Kidney epithelial cell (primary cell): ENCODE measurements at regions not wholly inside any gene's neighbourhood (a gene's known extent, or its start where the extent isn't known, plus 50 kb on each side); places are given as distances from the start of the nearest gene placed in this dataset.
"Not testable (repeated sequence)": the region's sequence is repeated elsewhere in the genome, so short reads cannot be mapped to it uniquely, and the experiment has no call there.

Source experiments
- DNase-seq: peaks from one replicate; pipeline ENCODE4 v3.0.0-alpha.2; 2010; ENCODE audit warnings: low read depth
- H3K27me3 ChIP-seq: 2 replicates; pipeline ENCODE4 v1.6.0; 2011; ENCODE audit warnings: low read length; ENCODE audit not compliant: control insufficient read depth, insufficient read depth
- H3K36me3 ChIP-seq: 2 replicates; pipeline ENCODE4 v1.5.1; 2011; ENCODE audit warnings: low read length; ENCODE audit not compliant: control insufficient read depth, insufficient read depth
- H3K4me3 ChIP-seq: 2 replicates; pipeline ENCODE4 v1.5.1; 2011; ENCODE audit warnings: low read depth, mild to moderate bottlenecking, control low read depth, low read length
- TF ChIP-seq, protein P1 (sequence below): IDR thresholded peaks from 2 replicates; pipeline ENCODE4 v1.5.1; 2011; ENCODE audit warnings: mild to moderate bottlenecking, moderate library complexity, low read length, control low read depth, inconsistent platforms; ENCODE audit not compliant: insufficient read depth, poor library complexity, severe bottlenecking

DNA sequence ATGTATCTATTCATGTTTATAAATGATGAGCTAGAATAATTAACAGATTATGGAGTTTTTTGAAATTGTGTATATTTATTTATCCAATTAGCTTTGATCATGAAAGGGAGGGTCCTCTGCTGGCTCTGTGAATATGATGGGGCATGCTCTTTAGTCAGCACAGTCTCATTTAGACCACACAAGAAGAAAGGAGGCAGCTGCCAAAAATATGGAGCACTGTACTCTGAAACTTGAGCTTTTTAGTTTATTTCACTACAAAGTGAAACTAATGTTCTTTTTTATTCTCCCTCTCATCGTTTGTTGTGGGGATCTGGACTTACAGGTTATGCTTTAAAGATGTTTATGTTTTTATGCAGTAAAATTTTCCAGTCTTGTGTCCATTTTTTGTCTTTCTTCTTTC is 266.9 kb upstream of the GULP1 start:
- Histone ChIP-seq H3K27me3 (no peaks in the 10 kb centered on the region), H3K36me3 (no peaks in the 10 kb centered on the region), H3K4me3 (no peak overlapping the region)
- TF ChIP-seq, protein P1, sequence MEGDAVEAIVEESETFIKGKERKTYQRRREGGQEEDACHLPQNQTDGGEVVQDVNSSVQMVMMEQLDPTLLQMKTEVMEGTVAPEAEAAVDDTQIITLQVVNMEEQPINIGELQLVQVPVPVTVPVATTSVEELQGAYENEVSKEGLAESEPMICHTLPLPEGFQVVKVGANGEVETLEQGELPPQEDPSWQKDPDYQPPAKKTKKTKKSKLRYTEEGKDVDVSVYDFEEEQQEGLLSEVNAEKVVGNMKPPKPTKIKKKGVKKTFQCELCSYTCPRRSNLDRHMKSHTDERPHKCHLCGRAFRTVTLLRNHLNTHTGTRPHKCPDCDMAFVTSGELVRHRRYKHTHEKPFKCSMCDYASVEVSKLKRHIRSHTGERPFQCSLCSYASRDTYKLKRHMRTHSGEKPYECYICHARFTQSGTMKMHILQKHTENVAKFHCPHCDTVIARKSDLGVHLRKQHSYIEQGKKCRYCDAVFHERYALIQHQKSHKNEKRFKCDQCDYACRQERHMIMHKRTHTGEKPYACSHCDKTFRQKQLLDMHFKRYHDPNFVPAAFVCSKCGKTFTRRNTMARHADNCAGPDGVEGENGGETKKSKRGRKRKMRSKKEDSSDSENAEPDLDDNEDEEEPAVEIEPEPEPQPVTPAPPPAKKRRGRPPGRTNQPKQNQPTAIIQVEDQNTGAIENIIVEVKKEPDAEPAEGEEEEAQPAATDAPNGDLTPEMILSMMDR, result no peak
- no peak for DNase-seq

DNA sequence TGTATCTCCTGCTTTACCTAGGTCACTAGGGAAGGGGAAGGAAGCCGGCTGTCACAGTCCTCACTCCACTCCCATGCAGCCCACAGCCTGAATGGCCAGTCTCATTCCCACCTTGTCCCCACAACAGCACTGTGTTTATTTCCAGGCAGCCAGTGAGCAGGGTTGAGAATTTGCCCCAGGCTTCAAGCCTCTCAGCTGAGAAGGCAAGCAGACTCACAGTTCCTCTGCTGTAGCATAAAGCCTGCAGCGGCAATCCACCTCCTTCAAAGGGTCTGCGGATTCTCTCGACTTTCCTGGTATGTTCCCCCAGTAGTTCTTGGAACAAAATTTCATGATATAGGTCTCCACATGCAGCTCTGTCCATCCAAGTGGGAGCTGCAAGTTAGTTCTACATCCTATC is 262.9 kb upstream of the GULP1 start:
- no peak for DNase-seq
- TF ChIP-seq, protein P1, result no peak
- Histone ChIP-seq H3K36me3 (no peaks in the 10 kb centered on the region), H3K27me3 (no peaks in the 10 kb centered on the region), H3K4me3 (no peak overlapping the region)

DNA sequence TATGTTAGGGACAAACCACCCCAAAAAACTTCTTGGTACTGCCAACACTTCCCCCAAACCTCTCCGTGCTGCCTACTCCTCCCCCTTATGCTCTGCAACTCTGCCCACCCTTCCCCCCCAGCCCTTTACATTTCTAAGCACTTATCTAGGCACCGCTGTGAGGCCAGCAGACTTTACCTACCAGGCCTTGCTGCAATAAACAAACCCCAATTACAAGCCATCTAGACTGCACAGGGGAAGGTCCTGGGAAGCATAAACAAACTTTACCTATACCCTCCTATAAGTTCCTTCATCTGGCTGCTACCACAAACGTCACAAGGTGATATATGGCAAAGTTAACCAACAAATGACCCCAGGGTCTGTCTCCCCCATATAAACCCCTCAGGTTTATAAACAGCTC is 259.4 kb upstream of the GULP1 start:
- no peak overlapping the region for H3K4me3 ChIP-seq
- H3K27me3 ChIP-seq, result no peaks in the 10 kb centered on the region
- no peak for DNase-seq
- no peaks in the 10 kb centered on the region for H3K36me3 ChIP-seq
- TF ChIP-seq, protein P1, result no peak

DNA sequence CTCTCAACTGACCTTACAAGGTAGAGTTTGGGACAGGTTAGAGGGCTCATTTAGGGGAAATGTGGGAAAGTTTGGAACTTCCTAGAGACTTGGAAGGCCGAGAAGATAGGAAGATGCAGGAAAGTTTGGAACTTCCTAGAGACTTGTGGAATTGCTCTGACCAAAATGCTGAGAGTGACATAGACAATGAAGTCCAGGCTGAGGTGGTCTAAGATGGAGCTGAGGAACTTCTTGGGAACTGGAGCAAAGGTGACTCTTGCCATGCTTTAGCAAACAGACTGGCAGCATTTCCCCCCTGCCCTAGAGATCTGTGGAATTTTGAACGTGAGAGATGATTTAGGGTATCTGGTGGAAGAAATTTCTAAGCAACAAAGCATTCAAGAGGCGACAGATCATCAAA is 258.9 kb upstream of the GULP1 start:
- H3K36me3 ChIP-seq, result no peaks in the 10 kb centered on the region
- no peak for DNase-seq
- H3K4me3 ChIP-seq, result no peak overlapping the region
- TF ChIP-seq, protein P1, result no peak
- no peaks in the 10 kb centered on the region for H3K27me3 ChIP-seq

DNA sequence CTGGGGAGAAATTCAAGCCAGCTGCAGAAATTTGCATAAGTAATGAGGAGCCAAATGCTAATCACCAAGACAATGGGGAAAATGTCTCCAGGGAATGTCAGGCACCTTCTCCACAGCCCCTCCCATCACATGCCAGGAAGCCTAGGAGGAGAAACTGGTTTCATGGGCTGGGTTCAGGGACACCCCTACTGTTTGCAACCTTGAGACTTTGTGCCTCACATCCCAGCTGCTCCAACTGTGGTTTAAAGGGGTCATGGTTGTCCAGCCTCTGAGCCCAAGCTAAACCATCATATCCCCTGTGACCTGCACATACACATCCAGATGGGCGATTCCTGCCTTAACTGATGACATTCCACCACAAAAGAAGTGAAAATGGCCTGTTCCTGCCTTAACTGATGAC is 258.4 kb upstream of the GULP1 start:
- not testable (repeated sequence) for DNase-seq, H3K27me3 ChIP-seq, H3K36me3 ChIP-seq, H3K4me3 ChIP-seq

DNA sequence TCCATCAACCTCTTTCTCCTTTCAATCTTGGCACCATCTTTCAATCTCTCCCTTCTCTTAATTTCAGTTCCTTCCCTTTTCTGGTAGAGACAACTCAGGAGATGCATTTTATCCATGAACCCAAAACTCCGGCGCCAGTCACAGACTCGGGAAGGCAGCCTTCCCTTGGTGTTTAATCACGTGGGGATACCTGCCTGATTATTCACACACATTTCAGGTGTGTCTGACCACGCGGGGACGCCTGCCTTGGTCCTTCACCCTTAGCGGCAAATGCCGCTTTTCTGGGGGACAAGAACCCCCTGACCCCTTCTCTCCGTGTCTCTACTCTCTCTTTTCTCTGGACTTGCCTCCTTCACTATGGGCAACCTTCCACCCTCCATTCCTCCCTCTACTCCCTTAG is 257.6 kb upstream of the GULP1 start:
- H3K4me3 ChIP-seq, DNase-seq, H3K27me3 ChIP-seq, H3K36me3 ChIP-seq: not testable (repeated sequence)

DNA sequence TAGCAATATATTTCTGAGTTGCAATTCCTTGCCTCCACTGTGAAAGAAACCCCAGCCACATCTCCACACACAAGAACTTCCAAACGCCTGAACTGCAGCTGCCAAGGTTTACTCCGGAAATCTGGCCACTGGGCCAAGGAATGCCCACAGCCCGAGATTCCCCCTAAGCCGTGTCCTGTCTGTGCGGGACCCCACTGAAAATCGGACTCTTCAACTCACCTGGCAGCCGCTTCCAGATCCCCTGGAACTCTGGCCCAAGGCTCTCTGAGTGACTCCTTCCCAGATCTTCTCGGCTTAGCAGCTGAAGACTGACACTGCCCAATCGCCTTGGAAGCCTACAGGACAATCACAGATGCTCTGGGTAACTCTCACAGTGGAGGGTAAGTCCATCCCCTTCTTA is 256.3 kb upstream of the GULP1 start:
- H3K4me3 ChIP-seq, DNase-seq, H3K36me3 ChIP-seq, H3K27me3 ChIP-seq: not testable (repeated sequence)

DNA sequence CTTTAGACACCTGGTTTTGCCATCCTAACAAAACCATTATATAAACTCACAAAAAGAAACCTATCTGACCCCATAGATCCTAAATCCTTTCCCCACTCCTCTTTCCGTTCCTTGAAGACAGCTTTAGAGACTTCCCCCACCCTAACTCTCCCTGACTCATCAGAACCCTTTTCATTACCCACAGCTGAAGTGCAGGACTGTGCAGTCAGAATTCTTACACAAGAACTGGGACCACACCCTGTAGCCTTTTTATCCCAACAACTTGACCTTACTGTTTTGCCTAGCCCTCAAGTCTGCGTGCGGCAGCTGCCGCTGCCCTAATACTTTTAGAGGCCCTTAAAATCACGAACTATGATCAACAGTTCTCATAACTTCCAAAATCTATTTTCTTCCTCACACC is 254.9 kb upstream of the GULP1 start:
- H3K36me3 ChIP-seq, H3K27me3 ChIP-seq, H3K4me3 ChIP-seq, DNase-seq: not testable (repeated sequence)
